SK-N-SH treated with all-trans-retinoic acid at 6 μM for 48 hours (cell line): ENCODE measurements at regions not wholly inside any gene's neighbourhood (a gene's known extent, or its start where the extent isn't known, plus 50 kb on each side); places are given as distances from the start of the nearest gene placed in this dataset.

Experiments used
- CSDC2 ChIP-seq: fragments of 250-450 bp; sonication (Bioruptor Pico); IDR thresholded peaks from 2 replicates; pipeline ENCODE4 v1.5.0; 2020; ENCODE audit warnings: mild to moderate bottlenecking, moderate library complexity
- CSRNP3 ChIP-seq: fragments of 250-450 bp; sonication (Bioruptor Pico); IDR thresholded peaks from 2 replicates; pipeline ENCODE4 v1.5.1; 2021; ENCODE audit warnings: mild to moderate bottlenecking, moderate library complexity
- GLIS3 ChIP-seq: fragments of 250-450 bp; sonication (Bioruptor Pico); IDR thresholded peaks from 2 replicates; pipeline ENCODE4 v1.5.0; 2020; ENCODE audit warnings: mild to moderate bottlenecking, moderate library complexity
- RARB ChIP-seq: fragments of 250-450 bp; sonication (Bioruptor Pico); IDR thresholded peaks from 2 replicates; pipeline ENCODE4 v1.8.0; 2021; ENCODE audit warnings: mild to moderate bottlenecking, moderate library complexity
- SNAI2 ChIP-seq: fragments of 250-450 bp; sonication (Bioruptor Pico); IDR thresholded peaks from 2 replicates; pipeline ENCODE4 v1.5.0; 2020; ENCODE audit warnings: mild to moderate bottlenecking, moderate library complexity
- TOX ChIP-seq: fragments of 250-450 bp; sonication (Bioruptor Pico); IDR thresholded peaks from 2 replicates; pipeline ENCODE4 v1.8.0; 2021; ENCODE audit warnings: mild to moderate bottlenecking, moderate library complexity, borderline replicate concordance
- TSHZ2 ChIP-seq: fragments of 250-450 bp; sonication (Bioruptor Pico); IDR thresholded peaks from 2 replicates; pipeline ENCODE4 v1.5.0; 2020; ENCODE audit warnings: mild to moderate bottlenecking, moderate library complexity
- ZFP3 ChIP-seq: fragments of 250-450 bp; sonication (Bioruptor Pico); IDR thresholded peaks from 2 replicates; pipeline ENCODE4 v1.5.0; 2020; ENCODE audit warnings: mild to moderate bottlenecking, moderate library complexity
- ZFP30 ChIP-seq: fragments of 450-650 bp; formaldehyde crosslinking; IDR thresholded peaks from 2 replicates; pipeline ENCODE4 v1.5.0; 2022; ENCODE audit warnings: mild to moderate bottlenecking, moderate library complexity
- ZNF565 ChIP-seq: fragments of 450-650 bp; formaldehyde crosslinking; conservative IDR thresholded peaks from 2 replicates; pipeline ENCODE4 v1.5.0; 2020; ENCODE audit warnings: low read depth, mild to moderate bottlenecking, moderate library complexity
- ZNF8 ChIP-seq: fragments of 450-650 bp; formaldehyde crosslinking; IDR thresholded peaks from 2 replicates; pipeline ENCODE4 v1.5.0; 2020; ENCODE audit warnings: mild to moderate bottlenecking, moderate library complexity

- TF ChIP-seq CSRNP3 (CRISPR knock-in tag), result no peak
- no peak for TF ChIP-seq TOX (CRISPR knock-in tag)
- TF ChIP-seq ZFP3 (CRISPR knock-in tag), result no peak
- no peak for TF ChIP-seq ZFP30 (CRISPR knock-in tag)
- no peak for TF ChIP-seq CSDC2 (CRISPR knock-in tag)
- no peak for TF ChIP-seq RARB (CRISPR knock-in tag)
- no peak for TF ChIP-seq GLIS3 (CRISPR knock-in tag)
- TF ChIP-seq ZNF565 (CRISPR knock-in tag), result no peak
- no peak for TF ChIP-seq TSHZ2 (CRISPR knock-in tag)
- no peak for TF ChIP-seq ZNF8 (CRISPR knock-in tag)
- TF ChIP-seq SNAI2 (CRISPR knock-in tag), result no peak
Measured at GRCh38 chrX:94551831-94552230, 877.8 kb downstream of the FAM133A start.
